GM18519 (cell line): ENCODE measurements at regions not wholly inside any gene's neighbourhood (a gene's known extent, or its start where the extent isn't known, plus 50 kb on each side); places are given as distances from the start of the nearest gene placed in this dataset.
"Not testable (repeated sequence)": the region's sequence is repeated elsewhere in the genome, so short reads cannot be mapped to it uniquely, and the experiment has no call there.

ENCODE experiments used
- ATAC-seq: cut with Tn5 transposase; IDR thresholded peaks from one replicate; pipeline ENCODE4 v1.9.1; 2021; ENCODE audit warnings: mild to moderate bottlenecking, moderate library complexity; ENCODE audit not compliant: unreplicated experiment, low FRiP score

DNA sequence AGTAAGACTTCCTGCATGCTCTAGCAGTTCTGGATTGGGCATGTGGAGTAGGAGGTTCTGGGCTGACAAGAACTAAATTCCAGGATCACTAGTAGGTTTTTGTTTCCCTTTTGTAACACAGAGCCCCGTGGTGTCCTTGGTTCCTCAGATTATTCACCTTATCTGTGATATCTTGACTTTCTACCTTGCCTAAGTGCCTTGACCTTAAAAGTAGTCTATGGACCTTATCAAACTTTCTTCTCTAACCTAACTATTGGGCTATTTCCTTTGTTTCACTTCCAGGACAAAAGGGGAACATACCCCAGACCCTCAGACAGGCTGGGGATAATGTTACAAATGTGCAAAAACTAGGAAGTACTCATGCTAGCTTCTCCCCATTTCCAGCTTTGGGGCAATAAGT is 595.3 kb downstream of the PSAT1 start:
- ATAC-seq, result no peak

DNA sequence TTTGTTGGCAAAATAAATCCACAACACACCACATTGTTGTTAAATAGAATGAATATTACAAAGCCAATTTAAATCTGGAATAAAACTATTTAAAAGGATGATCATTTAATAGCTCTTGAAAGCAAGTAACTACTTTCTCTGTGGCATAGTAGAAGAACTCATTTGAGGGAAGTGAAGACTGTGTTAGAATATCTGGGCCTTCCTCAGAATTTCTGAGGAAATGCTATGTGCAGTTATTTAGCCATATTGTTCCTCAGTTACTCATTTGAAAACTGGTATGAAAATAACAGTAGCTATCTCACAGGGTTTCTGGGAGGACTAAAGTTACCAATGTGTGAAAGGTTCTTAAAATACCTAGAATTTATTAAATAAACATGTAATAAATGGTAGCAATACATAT is 595.8 kb downstream of the PSAT1 start:
- ATAC-seq, result no peak

DNA sequence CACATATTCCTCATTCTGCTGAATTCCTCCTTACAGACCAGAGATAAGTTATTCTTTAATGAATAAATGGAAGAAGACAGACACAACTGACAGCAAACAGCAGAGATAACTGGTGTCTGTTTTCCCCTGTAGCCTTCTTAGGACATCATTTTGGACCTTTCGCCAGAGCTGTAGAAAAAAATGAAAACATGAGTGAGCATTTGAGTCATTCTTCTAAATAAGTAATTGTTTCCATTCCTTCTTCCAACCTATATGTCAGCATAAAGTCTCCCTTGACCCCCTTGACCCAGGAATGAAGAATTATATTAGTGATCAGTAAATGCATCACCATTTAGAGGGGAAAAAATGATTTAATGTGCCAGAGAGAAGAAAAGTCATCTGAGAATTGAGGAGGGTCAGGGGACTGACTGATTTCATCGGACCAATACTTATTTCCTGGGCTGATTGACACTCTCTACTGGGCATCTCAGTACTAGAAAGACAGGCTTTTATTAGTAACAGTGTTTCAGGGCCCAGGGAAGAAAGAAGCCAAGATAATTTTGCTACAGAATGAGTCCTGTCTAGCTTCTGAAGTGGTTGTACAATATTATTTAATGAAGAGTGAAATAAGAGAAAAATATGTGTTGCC is 597.0 kb downstream of the PSAT1 start:
- no peak for ATAC-seq

DNA sequence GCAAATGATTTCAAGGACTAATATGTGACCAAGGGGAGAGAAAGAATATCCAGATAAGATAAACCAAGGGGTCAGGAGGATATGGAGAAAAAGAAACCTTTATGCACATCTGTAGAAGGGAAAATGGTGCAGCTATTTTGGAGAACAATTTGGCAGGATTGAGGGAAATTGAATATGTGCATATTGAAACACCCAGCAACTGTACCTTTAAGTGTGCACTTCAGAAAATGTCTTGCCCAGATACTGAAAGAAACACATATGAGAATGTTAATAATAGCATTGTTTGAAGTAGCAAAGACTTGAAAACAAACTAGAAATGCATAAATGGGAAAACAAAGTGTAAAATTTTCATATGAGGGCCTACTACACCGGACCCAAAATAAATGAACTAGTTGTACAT is 599.6 kb downstream of the PSAT1 start:
- no peak for ATAC-seq

DNA sequence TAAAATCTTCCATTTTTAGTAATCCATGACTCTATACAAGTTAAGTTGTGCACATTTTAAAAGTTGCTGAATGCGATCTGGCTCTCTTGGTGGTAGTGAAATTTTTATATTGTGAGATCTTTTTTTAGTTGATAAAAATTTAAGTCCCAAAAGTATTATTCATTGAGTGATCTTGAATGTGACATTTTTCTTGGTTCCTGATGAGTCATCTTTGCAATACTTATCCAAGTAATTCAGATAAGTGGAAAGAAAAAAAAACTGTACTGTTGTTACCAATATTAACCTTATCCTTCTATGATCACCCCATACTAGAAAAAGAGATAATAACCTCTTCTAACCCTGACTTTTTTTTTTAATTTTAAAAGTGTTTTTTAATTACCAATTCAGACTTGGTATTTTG is 601.3 kb downstream of the PSAT1 start:
- ATAC-seq, result no peak

DNA sequence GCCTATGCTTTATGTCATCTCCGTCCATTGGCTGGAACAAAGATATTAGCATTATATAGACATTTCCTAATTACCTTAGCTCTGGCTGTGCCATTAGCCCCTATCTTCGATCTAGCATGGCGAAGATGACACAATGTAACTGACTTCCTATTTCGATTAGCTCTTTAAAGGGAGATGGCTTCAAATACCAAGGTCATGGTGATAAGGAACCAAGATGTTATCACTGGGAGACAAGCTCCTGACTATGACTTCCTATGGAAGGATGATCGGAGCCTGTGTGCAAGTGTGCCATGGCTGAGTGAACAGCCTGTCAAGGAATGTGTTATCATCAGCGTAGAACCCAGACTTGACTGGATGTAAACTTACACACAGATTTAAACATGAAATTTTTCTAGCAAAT is 602.1 kb downstream of the PSAT1 start:
- ATAC-seq, result no peak

DNA sequence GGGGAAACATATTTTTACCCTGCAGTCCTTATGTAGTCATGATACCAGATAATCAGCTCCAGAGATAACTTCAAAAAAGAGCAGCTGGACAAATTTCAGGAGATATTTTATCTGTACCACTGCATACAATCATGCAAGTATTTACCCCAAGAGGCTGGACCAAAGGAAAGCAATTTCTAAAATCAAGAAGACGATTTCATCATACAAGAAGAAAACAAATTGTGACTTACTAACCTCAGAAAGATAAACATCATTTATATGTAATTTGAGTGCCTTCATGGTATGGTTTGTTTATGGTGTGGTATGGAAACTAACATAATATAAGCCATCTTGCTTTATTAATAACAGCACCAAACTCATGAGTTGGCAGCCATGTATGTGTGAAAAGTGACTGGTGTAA is 603.6 kb downstream of the PSAT1 start:
- ATAC-seq, result no peak

DNA sequence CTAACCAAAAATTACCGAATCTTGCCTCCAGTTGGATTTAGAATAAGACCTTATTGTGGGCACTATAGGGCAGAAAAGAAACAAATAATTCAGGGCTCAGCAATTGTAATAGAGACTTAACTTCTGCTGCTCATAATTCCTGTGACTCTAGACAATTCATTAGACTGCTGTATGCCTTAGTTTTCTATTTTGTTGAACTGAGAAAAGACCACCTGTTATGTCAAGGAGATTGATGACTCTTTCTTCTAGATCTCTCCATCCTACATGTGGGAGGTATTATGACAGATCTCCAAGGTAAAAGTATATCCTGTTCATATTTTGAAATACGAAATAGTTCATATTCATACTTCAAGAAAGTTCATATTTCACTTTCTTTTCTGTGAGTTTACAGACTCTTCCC is 605.1 kb downstream of the PSAT1 start:
- no peak for ATAC-seq

DNA sequence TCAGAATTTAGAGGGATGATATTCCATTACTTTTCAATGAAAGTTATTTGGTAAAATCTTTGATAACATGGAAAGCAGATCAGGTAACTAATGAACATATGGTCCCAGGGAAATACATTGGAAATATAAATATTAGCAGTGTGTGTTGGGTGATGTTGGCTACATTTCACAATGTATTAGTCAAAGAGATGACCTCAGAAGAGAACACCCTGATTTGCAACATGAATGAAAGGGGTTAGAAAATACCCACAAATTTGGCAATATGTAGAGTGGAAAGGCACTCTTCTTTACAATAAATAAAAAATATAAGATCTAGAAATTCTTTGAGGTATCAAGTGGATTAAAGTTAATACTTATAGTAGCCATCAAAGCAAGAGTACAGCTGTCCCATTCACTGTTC is 606.7 kb downstream of the PSAT1 start:
- ATAC-seq, result no peak

DNA sequence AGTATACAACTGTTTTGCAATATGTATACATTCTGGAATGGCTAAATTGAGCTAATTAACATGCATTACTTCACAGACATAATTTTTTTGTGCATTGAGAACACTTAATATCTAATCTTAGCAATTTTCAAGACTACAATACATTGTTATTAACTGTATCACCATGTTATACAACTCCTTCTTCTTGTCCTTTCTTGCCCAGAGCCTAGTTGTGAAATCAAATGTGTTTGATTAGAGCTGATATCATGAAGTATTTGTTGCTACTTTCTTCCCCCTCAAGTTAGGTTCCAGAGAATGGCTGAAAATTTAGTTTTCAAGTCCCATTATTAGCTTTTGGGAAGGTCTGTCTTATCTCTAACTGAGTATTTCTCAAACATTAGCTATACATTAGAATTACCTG is 607.8 kb downstream of the PSAT1 start:
- no peak for ATAC-seq

DNA sequence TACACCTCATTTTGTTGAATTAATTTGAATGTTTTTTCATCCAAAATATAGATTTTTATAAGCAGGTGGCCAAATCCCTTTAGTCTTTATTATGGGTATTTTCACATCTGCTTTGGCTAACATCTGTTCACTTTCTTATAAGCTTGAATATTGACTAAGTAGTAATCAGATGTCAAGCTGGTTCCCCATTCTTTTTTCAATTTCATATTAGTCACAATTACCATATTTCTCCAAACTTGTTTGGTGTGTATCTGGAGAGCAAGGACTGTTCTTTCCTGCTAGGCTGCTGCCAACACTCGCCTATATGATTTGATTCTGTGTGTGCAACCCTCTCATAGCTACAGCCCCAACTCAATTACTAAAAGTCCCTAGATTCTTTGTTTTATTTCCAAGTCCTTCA is 608.5 kb downstream of the PSAT1 start:
- no peak for ATAC-seq

DNA sequence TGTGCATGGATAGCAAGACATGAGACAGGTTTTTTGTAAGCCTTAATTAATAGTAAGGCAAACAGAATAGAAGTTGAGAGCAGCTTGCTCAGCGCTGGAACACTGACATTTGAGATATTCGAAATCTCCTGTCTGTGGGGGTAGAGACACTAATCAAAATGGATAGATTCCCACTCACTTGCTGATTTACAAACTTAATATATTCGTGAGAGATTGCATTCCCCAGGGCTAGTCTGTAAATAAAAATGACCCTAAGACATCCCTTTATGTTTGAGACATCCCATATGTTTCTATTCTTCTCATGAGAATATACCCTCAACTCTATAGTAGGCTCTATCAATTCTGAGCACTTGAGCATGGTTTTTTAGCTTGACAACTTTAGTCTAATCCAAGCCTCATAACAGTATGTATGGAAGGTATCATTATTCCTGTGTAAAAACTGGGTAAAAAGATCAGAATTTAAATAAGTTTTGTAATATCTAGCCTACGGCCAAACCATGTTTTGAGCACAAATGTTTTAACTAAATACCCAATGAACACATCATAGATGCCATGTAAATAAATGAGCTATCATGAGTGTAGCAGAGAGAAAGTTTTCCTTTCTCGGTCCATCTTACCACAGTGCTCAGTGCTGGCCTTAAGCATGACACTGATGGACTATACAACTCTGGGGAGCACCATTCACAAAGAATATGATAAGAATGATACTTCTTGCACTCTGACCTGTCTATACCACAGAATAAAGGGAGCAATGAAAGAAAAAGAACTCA is 609.2 kb downstream of the PSAT1 start:
- ATAC-seq, result no peak

DNA sequence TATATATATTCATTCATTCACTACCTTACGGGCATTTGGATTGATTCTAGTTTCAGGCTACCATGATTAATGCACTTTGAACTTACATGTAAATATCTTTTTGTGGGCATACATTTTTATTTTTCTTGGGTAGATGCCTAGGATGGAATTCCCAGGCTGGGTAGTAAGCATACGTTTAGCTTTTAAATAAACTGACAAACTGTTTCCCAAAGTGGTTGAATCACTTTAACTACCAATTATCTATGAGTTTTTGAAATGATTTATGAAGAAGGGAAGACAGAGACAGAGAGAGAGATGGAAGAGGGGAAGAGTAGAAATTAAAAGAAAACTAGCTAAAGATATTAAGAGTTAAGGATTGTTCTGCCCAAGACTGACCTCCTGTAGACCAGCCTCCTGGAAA is 612.6 kb downstream of the PSAT1 start:
- no peak for ATAC-seq

DNA sequence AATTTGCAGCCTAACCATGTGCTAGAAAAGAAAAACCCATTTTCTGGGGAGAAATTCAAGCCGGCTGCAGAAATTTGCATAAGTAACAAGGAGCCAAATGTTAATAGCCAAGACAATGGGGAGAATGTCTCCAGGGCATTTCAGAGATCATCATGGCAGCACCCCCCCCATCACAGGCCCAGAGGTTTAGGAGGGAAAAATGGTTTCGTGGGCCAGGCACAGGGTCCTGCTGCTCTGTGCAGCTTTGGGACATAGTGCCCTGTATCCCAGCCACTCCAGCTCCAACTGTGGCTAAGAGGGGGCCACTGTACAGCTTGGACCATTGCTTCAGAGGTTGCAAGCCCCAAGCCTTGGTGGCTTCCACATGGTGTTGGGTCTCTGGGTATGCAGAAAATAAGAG is 620.0 kb downstream of the PSAT1 start:
- not testable (repeated sequence) for ATAC-seq

DNA sequence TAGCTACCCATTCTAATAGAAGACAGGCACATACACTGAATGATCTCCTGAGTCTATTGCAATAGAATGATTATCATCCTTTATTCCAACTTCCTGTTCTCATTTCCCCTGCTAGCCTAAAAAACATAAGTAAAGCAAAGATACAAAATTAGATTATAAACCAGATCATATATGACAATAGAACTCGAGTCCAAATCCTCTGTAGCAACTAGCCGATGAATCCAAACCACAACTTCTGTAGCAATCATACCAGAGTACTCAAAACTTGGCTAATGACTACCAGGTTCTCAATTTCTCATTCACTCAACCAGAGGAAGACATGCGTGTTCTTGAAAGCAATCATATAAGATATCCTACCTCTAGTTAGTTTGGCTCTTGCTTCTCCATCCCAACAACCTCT is 622.1 kb downstream of the PSAT1 start:
- no peak for ATAC-seq

DNA sequence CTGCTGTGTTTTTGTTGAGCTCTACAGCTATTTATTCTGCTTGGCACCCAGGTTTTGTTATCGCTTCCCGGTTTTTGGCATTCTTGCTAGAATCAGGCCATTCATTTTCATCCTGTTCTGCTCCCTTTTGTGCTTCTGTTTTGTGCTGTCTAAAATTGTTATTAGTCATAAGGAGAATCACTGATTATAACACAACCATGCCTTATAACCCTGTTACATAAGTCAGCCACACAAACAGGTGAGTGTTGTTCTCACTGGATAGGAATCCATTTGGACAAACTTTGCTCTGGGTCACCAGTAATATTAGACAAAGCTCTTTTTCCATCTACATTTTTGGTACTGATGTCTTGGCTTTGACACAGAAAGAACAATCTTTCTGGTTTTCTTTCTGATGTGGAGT is 622.8 kb downstream of the PSAT1 start:
- no peak for ATAC-seq

DNA sequence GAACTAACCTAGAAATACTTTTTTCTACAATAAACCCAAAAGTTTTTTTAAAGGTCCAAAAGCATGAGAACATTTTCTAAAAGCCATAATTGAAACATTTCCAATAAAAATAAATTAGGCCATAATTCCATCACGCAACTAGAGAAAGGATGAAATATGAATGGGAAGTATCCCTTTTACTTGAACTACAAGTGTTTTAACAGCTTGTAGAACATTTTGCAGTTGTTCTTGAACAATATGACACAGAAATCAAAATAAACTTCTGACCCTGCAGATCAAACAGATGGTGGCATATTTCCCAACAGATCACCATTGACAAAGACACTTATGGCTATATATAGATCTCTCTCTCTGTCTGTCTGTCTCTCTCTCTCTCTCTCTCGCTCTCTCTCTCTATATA is 624.4 kb downstream of the PSAT1 start:
- ATAC-seq, result no peak

DNA sequence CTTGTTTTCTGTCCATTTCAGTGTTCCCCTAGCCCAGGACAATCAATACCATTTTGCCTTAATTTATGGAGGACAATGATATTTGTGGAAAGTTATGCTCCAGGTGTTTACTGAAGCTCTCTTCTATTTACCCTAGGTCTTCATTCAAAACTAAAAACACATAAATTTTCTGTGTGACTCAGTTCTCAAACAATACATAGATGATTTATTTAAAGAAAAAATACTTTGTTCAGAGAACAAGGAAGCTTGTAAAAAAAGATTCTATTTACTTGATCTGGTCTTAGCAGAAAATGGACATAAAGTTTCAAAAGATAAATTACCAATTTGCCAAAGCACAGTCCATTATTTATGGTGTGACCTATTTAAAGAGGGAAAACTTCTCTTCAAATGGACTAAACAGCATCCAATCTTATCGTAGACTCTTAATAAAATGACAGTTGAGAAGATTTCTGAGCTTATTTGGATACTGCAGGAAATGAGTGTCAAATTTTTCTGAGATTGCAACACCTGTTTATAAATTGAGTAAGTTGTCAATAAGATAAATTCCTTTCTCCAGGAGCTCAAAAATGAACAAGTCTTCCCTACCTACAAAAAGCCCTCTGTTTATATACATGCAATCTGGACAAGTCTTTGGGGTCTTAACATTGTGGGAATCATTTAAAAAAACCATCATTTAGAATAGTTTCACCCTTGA is 627.2 kb downstream of the PSAT1 start:
- ATAC-seq, result no peak

DNA sequence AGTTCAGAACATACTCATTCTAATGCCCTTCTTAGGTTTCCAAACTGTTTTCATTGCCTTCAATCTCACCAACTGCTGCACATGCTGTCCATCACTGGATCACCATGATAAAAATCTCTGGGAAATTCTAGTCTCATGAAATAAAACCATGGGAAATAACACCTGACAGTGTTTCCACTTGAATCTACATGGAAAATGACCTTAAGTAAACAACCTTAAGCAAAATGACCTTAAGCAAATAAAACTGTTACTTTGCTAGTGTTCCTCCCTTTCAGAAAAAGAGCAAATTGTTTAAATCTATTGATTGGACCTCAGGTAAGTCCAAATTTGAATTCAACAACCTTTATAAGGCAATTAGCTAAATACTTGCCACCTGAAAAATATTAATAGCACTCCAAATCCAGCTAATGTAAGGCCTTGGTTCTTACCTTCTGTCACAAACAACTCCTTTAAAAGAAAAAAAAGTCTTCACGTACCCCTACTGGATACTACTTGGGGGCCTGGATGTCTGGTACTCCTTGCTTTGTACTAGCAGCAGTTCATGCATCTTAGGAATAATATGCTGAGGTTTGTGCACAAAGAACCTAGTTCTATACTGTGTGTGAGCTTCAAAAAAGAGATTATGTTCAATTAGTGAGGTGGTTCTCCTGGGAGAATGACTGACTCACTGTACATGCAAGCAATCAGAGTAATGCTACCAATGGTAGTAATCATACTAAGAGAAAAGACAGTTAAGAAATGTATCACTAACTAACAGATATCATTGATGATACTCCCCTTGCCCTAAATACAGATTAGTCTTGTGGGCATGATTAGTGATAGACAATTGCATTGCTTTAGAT is 630.4 kb downstream of the PSAT1 start:
- no peak for ATAC-seq

DNA sequence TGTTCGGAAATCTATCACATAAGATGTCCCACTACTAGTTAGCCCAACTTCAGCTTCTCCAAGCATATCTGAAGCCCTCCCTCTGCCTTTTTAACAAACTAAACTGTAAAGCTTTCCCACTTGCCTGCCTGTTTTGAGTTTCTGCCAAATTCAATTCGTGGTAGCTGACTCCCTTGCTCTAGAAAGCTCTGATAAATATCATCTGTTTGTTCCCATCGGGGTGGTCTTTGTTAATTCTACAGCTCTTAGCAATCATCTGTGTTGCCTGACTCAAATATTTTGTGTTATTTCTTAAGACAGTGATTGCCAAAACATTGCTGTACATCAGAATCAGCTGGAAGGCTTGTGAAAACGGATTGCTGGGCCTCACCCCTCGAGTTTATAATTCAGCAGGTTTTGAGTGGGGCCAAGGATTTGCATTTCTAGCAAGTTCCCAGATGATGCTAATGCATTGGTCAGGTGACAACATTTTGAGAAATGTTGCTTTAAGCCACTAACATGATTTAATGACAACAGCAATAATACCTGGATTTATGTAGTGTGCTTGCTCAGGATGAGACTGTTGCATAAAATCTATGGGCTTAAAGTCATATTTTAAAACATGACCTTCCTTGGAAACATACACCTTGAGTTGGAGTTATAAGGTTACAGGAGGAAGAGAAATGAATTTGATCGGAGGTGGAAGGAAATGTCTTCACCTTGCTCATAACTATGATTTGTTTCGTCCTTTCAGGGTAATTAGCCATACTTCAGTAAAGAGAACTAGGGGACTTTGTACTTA is 631.9 kb downstream of the PSAT1 start:
- no peak for ATAC-seq
